HG03066 (cell line): ENCODE measurements at regions not wholly inside any gene's neighbourhood (a gene's known extent, or its start where the extent isn't known, plus 50 kb on each side); places are given as distances from the start of the nearest gene placed in this dataset.
"Not testable (repeated sequence)": the region's sequence is repeated elsewhere in the genome, so short reads cannot be mapped to it uniquely, and the experiment has no call there.

Experiments used
- ATAC-seq: cut with Tn5 transposase; IDR thresholded peaks from one replicate; pipeline ENCODE4 v1.9.1; 2021; ENCODE audit warnings: low read depth; ENCODE audit not compliant: unreplicated experiment

DNA sequence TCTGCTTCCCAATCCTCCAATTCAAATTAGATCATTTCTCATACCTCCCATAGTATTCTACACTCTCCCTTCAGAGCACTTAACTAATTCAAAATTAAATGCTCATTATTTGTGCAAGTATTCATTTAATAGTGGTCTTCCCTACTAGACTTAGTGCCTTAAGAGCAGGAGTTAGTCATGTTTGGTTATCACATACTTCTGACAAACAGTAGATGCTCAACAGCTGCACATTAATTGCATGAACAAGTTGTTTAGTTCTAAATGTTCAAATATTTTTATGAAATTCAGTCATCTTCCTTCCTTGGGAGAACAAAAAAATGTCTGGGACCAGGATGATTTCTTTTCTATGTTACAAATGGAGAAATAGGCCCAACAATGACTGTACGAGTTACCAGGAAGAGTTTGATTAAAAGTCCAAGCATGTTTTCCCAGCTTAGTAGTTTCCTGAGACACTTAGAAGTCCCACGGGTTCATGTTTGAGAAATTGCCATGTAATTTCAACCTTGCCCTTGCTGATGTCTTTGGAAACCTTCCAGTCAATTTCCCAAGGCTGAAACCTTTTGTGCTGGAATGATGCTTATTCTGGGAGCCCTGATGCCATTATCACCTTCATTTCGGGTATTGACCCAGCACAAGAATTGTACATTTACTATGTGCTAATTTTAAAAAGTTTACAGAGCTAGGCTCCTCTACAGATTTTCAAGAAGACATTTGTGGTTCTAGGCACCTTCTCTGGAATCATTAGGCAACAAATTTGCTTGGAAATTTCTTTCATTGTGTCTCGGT lies 437.9 kb upstream of the PLXNA2 start:
- no peak for ATAC-seq

DNA sequence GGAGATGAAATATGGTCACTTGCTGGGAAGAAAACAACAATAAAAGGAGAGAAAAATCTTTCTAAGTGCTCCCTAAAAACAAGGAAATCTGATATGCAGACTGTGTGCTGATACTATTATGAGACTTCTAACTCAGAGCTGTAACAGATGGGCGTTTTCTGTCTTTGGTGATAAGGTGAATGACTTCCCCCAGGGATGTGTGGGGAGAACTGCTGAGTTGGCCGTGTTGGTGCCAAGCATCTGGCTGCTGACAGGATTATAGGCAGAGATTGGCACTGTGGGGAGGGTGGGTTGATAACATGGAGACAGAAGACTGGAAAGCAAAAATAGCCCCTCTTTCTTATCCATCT lies 438.5 kb upstream of the PLXNA2 start:
- no peak for ATAC-seq

DNA sequence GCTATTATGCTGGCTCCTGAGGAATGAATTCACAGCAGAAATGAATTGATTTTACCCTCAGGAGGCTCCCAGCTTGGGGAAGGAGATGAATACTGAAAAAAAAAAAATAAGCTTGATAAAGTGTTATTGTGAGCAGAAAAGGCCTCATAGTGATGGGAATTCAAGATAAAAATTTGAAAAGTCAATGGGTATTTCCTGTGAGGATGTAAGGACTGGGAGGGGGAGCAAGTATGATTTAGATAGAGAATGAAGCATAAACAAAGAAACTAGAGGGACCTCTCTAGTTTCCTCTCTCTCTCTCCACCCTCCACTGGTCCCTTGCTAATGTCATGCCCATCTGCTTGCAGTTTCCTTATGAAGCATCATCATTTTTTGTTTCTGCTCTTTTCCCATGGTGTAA lies 439.0 kb upstream of the PLXNA2 start:
- no peak for ATAC-seq

- no peak for ATAC-seq
These were observed 440.0 kb upstream of the PLXNA2 start for GRCh38 chr1:208684192-208684591.

DNA sequence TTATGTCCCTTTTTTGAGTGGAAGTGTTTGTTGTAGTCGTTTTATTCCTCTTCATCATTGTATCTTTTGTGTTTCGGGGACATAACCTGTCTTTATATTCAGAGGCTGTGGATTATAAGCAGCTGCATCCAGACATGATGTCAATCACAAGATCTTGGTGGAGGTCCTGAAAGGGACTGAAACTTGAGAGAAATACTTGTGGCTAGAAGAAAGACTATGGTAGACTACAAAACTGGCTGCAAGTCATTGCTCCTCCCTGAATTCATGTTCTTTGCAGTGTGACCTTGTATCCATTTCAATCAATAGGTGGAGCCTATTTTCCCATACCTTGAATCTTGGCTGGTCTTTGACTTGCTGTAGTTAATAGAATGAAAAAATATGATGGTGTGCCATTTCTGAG lies 442.4 kb upstream of the PLXNA2 start:
- no peak for ATAC-seq

DNA sequence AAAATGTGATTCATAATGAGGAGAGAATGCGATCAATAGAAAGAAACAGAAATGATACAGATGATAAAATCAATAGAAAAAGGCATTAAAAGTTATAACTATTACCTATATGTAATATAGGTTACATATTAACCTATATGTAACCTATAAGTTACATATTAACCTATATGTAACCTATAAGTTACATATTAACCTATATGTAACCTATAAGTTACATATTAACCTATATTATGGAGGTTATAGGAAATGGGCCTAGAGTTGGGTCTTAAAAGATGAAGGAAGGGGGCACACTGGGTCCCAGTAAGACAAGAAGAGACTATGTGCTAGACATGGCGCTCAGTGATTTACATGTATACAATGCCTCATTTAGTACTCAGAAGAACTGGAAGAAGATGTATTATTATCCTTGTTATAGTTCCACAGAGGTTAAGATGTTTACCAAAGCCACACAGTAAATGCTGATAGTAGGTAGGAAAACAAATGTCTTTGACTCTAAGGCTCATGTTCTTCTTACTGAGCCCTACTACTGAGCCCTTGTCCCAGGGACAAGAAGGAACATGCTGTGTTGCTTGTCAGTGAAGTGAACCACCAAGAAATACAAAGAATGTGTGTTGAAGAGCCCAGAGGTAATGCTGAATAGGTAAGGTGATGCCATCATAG lies 444.6 kb upstream of the PLXNA2 start:
- no peak for ATAC-seq

DNA sequence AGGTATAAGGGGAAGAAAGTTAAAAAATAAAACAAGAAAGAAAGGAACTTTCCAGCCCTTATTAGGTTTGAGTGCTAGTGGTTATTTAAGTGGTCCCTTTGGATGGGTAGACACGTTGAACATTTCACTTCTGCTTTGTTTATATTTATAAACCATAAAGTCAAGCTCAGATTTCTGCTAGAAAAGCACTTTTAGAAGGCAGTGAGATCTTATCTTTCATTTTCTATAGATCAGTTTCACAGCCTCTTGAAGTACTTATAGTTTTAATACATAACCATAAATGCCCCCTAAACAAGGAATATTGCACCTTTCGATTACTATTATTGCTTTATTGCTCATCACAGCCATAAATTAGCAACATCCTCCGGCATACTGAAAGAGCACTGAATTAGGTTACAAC lies 446.8 kb upstream of the PLXNA2 start:
- no peak for ATAC-seq

DNA sequence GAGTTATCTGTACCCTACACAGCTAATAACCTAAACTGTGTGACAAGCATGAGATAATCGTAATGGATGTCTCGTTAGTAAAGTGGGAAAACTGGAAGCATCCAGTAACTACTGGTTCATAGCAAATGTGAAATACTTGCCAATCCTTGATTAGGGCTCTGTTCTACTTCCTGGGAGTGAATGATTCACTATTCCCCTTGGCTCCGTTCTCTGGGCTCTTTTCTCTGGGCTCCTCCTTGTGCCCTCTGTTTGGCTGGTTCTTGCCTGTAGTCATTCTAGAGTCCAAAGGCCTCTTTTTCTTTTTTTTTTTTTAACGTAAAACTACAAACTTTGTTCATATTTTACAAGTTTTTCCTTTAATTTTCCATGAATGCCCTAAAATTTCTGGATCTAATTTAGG lies 465.8 kb upstream of the PLXNA2 start:
- ATAC-seq = no peak

DNA sequence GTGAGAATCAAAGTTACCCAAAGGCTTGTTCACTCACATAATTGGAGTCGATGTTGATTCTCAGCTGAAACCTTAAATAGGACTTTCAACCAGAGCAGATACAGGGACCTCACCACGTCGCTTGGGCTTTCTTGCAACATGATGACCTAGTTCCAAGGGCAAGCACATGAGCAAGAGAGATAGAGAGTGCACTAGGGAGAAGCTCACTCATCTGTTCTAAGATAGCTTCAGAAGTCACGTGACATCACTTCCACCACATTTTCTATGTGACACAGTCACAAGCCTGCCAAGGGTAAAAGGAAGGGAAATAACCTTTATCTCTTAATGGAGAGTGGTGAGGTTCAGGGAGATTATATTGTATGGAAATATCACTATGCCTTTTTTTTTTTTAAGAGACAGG lies 470.1 kb upstream of the PLXNA2 start:
- ATAC-seq = no peak

DNA sequence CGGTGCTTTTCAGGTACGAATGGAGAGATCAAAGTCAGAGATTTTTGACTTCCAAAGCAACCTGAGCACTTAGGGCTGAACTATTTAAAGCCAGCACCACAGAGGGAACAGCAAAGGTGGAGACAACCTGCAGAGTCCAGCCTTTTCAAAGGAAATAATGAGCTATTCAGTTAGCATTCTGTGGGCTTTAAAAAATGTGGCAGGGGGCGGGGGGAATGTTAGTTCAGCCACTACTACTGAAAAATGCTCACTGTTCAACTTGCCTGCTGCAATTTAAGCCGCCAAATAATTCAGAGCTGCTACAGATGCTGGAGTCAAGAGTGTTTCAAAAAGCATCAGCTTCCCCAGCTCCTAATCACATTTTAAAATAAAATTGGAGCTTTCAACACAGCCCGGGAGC lies 473.3 kb upstream of the PLXNA2 start:
- no peak for ATAC-seq

DNA sequence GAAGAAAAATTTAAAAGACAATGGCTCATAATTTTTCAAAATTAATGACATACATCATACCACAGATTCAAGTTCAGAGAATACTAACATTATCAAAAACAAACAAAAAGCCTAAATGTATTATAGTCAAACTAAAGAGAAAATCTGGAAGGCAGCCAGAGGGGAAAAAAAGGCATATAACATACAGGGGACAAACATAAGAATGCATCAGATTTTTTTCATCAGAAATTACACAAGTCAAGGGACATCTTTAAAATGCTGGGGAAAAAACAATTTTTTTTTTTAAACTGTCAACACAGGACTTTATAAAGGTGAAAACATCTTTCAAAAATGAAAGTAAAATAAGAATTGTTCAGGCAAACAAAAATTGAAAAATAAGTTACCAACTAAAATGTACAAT lies 478.4 kb upstream of the PLXNA2 start:
- ATAC-seq = no peak

GRCh38 chr1:208724079-208724478 lies 479.9 kb upstream of the PLXNA2 start:
- no peak for ATAC-seq

DNA sequence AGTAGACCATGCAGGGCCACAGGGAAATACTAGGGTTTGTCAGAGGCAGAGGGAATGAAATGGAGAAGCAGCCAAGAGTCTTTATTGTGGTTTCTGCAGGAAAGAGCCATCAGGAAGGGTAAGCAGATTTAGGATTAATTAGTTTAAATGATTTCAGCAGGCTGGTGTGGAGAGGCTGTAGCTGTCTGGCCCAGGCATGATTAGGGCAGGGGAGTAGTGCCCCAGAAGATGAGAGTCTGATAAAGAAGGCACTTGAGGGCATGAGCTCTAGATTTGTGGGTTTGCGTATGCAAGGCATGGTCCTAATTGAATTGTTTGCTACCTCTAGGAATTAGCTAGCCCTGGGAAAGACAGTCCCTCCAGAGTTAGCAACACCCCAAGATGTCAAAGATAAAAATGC lies 484.6 kb upstream of the PLXNA2 start:
- ATAC-seq = no peak

DNA sequence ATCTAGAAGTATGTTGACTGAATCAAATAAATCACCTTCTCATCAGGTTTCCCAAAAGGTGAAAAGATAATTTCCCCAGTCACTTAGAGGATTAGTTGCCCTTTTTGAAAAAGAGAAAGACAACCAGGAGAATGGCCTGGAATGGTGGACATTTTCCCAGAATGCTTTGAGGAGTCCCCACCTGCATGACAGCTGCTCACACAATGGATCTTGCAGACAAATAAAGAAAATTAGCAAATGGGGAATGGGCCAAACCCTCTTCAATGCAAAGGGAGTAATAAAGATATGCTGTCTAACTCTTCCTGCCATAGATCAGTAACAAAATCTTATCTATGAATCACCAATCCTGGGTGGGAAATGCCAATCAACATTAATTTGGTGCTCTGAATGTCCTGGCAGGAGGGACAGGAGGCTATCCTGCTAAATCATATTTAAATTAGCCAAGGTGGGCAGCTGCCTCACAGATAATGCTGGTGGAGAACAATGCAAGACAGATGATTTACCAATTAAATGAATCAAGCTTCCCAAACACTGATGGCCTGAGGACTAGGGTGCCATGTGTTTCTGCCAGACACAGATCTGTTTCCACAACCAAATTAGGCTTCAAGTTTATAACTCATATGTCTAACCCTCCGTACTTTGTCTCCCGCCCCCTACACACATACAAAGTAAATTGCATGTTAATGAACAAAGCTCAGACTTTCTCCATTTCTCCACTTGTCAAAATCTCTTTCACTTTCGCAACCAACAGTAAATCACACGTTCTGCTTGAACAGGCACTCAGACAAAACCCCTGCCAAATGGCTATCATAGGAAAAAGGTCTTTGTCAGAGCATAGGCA lies 488.0 kb upstream of the PLXNA2 start:
- peak; percentile 89 for ATAC-seq

DNA sequence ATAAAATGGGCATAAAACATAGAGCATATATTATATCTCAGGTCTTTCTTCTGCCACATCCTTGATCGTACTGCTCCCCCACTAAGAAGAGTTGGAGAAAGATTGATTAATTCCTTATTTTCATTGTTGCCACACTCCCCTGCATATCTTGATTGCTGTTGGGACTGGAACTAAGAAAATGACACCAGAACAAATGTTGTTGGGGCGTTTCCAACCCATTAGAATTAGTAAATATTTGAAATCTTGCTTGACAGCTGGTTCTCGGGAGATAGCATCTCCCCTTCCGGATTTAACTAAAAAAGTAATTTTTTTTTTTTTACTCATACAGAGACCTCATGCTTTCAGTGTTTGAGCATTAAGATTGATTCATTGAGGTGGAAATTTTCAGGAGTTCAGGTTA lies 493.0 kb upstream of the PLXNA2 start:
- no peak for ATAC-seq

DNA sequence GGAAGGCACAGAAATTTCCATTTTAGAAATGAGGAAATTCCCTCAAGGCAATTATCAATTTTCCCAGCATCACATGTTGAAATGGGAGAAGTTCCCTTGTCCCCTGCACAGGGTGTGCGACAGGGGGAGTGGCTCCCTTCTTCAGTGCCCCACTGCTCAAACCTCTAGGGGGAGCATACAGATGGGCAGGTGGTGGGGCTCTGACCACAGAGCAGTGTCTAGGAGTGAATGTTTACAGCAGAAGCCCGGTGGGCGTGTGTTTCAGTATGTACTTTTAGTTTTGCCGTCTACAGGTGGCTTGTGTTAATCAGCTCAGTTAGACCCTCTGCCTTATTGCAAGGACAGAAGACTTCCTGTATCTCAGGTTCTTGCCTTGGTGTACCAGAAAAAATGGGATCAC lies 493.7 kb upstream of the PLXNA2 start:
- ATAC-seq = no peak

- ATAC-seq = not testable (repeated sequence)
These were observed 495.5 kb upstream of the PLXNA2 start for GRCh38 chr1:208739636-208740035.

- no peak for ATAC-seq
These were observed 497.1 kb upstream of the PLXNA2 start for GRCh38 chr1:208741296-208741695.

DNA sequence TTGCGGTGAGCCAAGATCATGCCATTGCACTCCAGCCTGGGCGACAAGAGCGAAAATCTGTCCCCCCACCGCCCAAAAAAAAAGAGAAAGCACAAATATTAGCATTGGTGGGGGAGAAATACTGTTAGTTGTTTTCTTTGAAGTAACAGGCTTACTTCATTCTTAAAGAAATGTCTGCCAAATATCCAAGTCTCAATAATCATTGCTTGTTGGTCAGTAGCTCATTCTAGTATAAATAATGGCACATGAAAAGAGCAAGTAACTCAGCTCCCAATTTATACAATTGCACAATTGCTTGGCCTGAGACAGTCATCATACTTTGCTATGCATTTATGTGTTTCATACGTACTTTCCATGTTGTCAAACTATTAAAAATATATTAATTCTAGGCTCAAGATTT lies 499.2 kb upstream of the PLXNA2 start:
- ATAC-seq = no peak

DNA sequence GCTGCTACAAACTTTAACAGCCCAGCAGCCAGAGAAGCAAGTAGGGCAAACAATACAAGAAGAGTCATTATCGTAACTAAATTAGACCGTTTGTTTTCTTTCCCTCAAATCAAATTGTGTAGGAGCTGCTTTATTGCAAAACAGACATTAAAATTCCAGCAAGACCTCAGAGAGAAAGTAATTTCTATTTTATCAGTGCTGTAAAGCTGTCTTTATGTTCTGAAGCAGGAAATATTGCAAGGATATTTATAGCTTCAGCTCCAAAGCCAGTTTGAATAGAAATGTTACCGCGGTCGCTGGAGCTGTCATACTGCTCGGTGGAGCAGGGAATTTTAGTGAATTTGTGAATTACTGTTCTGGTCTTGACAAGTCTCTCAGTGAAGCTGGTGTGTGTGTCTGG lies 503.8 kb upstream of the PLXNA2 start:
- ATAC-seq = no peak

GRCh38 chr1:208748387-208749165 lies 504.4 kb upstream of the PLXNA2 start:
- ATAC-seq = no peak
